Erythroblast (primary cell): ENCODE measurements at regions not wholly inside any gene's neighbourhood (a gene's known extent, or its start where the extent isn't known, plus 50 kb on each side); places are given as distances from the start of the nearest gene placed in this dataset.

Experiments
- GATA1 ChIP-seq: IDR thresholded peaks from 2 replicates; pipeline ENCODE4 v1.6.1; 2011; ENCODE audit warnings: low read depth, mild to moderate bottlenecking, control low read depth, low read length, moderate library complexity
- POLR2A ChIP-seq: IDR thresholded peaks from 2 replicates; pipeline ENCODE4 v1.6.1; 2011; ENCODE audit warnings: mild to moderate bottlenecking, low read length

GRCh38 chr4:127214016-127214415 is 418.7 kb upstream of the INTU start:
- TF ChIP-seq POLR2A (no peak), GATA1 (no peak)
